GM06990 (cell line): ENCODE measurements at regions not wholly inside any gene's neighbourhood (a gene's known extent, or its start where the extent isn't known, plus 50 kb on each side); places are given as distances from the start of the nearest gene placed in this dataset.

Experiments used
- DNase-seq: peaks from one replicate; pipeline ENCODE4 v3.0.0-alpha.2; 2011; ENCODE audit not compliant: insufficient read length; ENCODE audit errors: extremely low read depth
- H3K27me3 ChIP-seq: replicated peaks from 2 replicates; pipeline ENCODE4 v1.6.0; 2011; ENCODE audit warnings: low read length; ENCODE audit not compliant: control insufficient read depth, insufficient read depth
- H3K36me3 ChIP-seq: 2 replicates; pipeline ENCODE4 v1.5.1; 2011; ENCODE audit warnings: low read length; ENCODE audit not compliant: control insufficient read depth, insufficient read depth
- H3K4me3 ChIP-seq: replicated peaks from 2 replicates; pipeline ENCODE4 v1.5.1; 2011; ENCODE audit warnings: low read depth, mild to moderate bottlenecking, control low read depth, low read length
- CTCF ChIP-seq: IDR thresholded peaks from 2 replicates; pipeline ENCODE4 v1.5.1; 2011; ENCODE audit warnings: low read length, control low read depth, mild to moderate bottlenecking, inconsistent platforms; ENCODE audit not compliant: insufficient read depth, poor library complexity, severe bottlenecking

DNA sequence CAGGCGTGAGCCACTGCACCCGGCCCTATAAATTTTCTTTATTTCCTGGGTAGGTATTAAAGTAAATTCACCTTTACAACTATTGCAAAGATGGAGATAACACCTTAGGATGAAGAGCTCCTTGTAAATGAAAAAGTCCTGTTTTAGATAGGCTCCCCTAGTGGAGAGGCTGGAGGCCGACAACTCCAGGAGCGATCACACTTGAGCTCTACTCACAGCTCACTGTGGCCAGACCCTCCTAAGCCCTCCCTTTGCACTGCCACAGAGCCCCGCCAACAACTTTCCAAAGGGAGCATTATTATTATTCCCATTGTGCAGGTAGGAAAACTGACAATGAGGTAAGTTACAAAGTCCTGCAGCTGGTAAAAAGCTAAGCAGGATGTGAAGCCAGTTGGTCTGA, 139.1 kb upstream of the ERCC6L2 start:
- Histone ChIP-seq H3K27me3 (no peaks in the 10 kb centered on the region; the same call in none of the 2 replicates), H3K4me3 (no peak overlapping the region), H3K36me3 (no peaks in the 10 kb centered on the region)
- TF ChIP-seq CTCF = peak; percentile 47
- no peak for DNase-seq

DNA sequence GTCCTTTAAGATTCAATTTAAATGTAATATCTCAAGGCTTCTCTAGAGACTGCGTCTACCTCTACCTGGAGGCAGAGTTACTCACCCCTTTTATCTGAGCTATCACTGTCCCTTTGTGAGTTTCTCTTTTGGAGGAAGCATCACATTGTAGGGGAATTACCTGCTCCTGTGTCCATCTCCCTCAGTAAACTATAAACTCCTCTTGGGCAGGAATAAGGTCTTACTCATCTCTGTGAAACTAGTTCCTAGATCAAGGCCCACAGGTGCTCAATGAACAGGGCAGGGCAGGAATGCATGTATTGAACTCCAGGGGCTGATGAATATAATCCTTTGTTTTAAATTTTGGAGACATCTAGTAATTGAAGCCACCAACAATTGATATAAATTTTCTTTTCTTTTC, 139.8 kb upstream of the ERCC6L2 start:
- Histone ChIP-seq H3K27me3 (no peaks in the 10 kb centered on the region; the same call in none of the 2 replicates), H3K4me3 (no peak overlapping the region), H3K36me3 (no peaks in the 10 kb centered on the region)
- no peak for DNase-seq
- TF ChIP-seq CTCF = no peak

GRCh38 chr9:95733741-95734666, 141.5 kb upstream of the ERCC6L2 start:
- TF ChIP-seq CTCF = no peak

GRCh38 chr9:95732802-95733688, 142.4 kb upstream of the ERCC6L2 start:
- TF ChIP-seq CTCF = no peak
- DNase-seq = no peak
- Histone ChIP-seq H3K36me3 (no peaks in the 10 kb centered on the region), H3K4me3 (no peak overlapping the region), H3K27me3 (no peaks in the 10 kb centered on the region; the same call in none of the 2 replicates)

More at GRCh38 chr9:95733741-95734666, 141.5 kb upstream of the ERCC6L2 start:
- Histone ChIP-seq H3K4me3 (no peak overlapping the region), H3K36me3 (no peaks in the 10 kb centered on the region), H3K27me3 (no peaks in the 10 kb centered on the region; the same call in none of the 2 replicates)
- DNase-seq = no peak

- no peak for TF ChIP-seq CTCF
- Histone ChIP-seq H3K36me3 (no peaks in the 10 kb centered on the region), H3K27me3 (no peaks in the 10 kb centered on the region; the same call in none of the 2 replicates), H3K4me3 (no peak overlapping the region)
- DNase-seq = no peak
Measured at GRCh38 chr9:95731876-95732275, 143.6 kb upstream of the ERCC6L2 start.
